WTC11 (cell line): ENCODE measurements at regions not wholly inside any gene's neighbourhood (a gene's known extent, or its start where the extent isn't known, plus 50 kb on each side); places are given as distances from the start of the nearest gene placed in this dataset.

ENCODE experiments used
- ATAC-seq: fragments of 200-7000 bp; cut with Tn5 transposase; 2 replicates; pipeline ENCODE4 v1.10.0; 2021; ENCODE audit warnings: mild to moderate bottlenecking, moderate library complexity
- CTCF ChIA-PET: fragments of 300-600 bp; sonication (Branson Sonifier 250); formaldehyde crosslinking; loops from one replicate; lab custom pipeline; 2021; ENCODE audit warnings: antibody characterized with exemption; lab: Charles Lee
- POLR2A ChIA-PET: fragments of 350-600 bp; sonication (Branson Sonifier 250); formaldehyde crosslinking; loops from one replicate; lab custom pipeline; 2021; ENCODE audit warnings: antibody characterized with exemption; lab: Charles Lee
- DNase-seq: peaks from one replicate; pipeline ENCODE4 v3.0.0; 2021; ENCODE audit warnings: low spot score
- H3K27ac Mint-ChIP-seq: 2 replicates; pipeline ENCODE4 v1.8.0; 2021; ENCODE audit warnings: mixed read lengths
- H3K27me3 Mint-ChIP-seq: 2 replicates; pipeline ENCODE4 v1.8.0; 2021; ENCODE audit warnings: low read depth, mild to moderate bottlenecking, moderate library complexity, mixed read lengths
- H3K36me3 Mint-ChIP-seq: 2 replicates; pipeline ENCODE4 v1.8.0; 2021; ENCODE audit warnings: mixed read lengths
- H3K4me1 Mint-ChIP-seq: 2 replicates; pipeline ENCODE4 v1.8.0; 2022; ENCODE audit warnings: mixed read lengths
- H3K4me3 Mint-ChIP-seq: 2 replicates; pipeline ENCODE4 v1.8.0; 2021; ENCODE audit warnings: mild to moderate bottlenecking, moderate library complexity, mixed read lengths
- H3K9me3 Mint-ChIP-seq: 2 replicates; pipeline ENCODE4 v1.8.0; 2021; ENCODE audit warnings: mixed read lengths
- ATF2 ChIP-seq: sonication (generic); formaldehyde crosslinking; IDR thresholded peaks from 2 replicates; pipeline ENCODE4 v1.8.1; 2022; ENCODE audit warnings: low read depth, missing genetic modification reagents, borderline replicate concordance
- CREM ChIP-seq: sonication (generic); formaldehyde crosslinking; IDR thresholded peaks from 2 replicates; pipeline ENCODE4 v1.8.1; 2022; ENCODE audit warnings: mild to moderate bottlenecking, missing genetic modification reagents, moderate library complexity
- ELF4 ChIP-seq: sonication (generic); formaldehyde crosslinking; IDR thresholded peaks from 2 replicates; pipeline ENCODE4 v1.8.1; 2022; ENCODE audit warnings: low read depth, mild to moderate bottlenecking, moderate library complexity, missing genetic modification reagents
- FOXP1 ChIP-seq: sonication (generic); formaldehyde crosslinking; IDR thresholded peaks from 2 replicates; pipeline ENCODE4 v1.8.0; 2022; ENCODE audit warnings: missing genetic modification reagents, mild to moderate bottlenecking, moderate library complexity, borderline replicate concordance
- HMGA2 ChIP-seq: fragments of 250-450 bp; sonication (Bioruptor Pico); IDR thresholded peaks from 2 replicates; pipeline ENCODE4 v1.4.0; 2021; ENCODE audit warnings: mild to moderate bottlenecking, moderate library complexity
- IRF1 ChIP-seq: sonication (generic); formaldehyde crosslinking; IDR thresholded peaks from 2 replicates; pipeline ENCODE4 v1.8.0; 2023; ENCODE audit warnings: missing genetic modification reagents
- JUN ChIP-seq: sonication (generic); formaldehyde crosslinking; IDR thresholded peaks from 2 replicates; pipeline ENCODE4 v1.8.0; 2023; ENCODE audit warnings: mild to moderate bottlenecking, missing genetic modification reagents
- KAT7 ChIP-seq: sonication (generic); formaldehyde crosslinking; IDR thresholded peaks from 2 replicates; pipeline ENCODE4 v1.8.1; 2023; ENCODE audit warnings: missing genetic modification reagents, mild to moderate bottlenecking, borderline replicate concordance
- MAX ChIP-seq: sonication (generic); formaldehyde crosslinking; IDR thresholded peaks from 2 replicates; pipeline ENCODE4 v1.8.0; 2022; ENCODE audit warnings: mild to moderate bottlenecking, missing genetic modification reagents
- RORB ChIP-seq: fragments of 250-450 bp; sonication (Bioruptor Pico); IDR thresholded peaks from 2 replicates; pipeline ENCODE4 v1.9.0; 2021; ENCODE audit warnings: mild to moderate bottlenecking
- SMAD4 ChIP-seq: sonication (generic); formaldehyde crosslinking; IDR thresholded peaks from 2 replicates; pipeline ENCODE4 v1.8.0; 2022; ENCODE audit warnings: mild to moderate bottlenecking, missing genetic modification reagents
- SP1 ChIP-seq: sonication (generic); formaldehyde crosslinking; conservative IDR thresholded peaks from 2 replicates; pipeline ENCODE4 v1.8.1; 2022; ENCODE audit warnings: missing genetic modification reagents
- STAT6 ChIP-seq: sonication (generic); formaldehyde crosslinking; conservative IDR thresholded peaks from 2 replicates; pipeline ENCODE4 v1.8.1; 2023; ENCODE audit warnings: mild to moderate bottlenecking, low read depth, missing genetic modification reagents, moderate library complexity
- TEAD4 ChIP-seq: sonication (generic); formaldehyde crosslinking; IDR thresholded peaks from 2 replicates; pipeline ENCODE4 v1.8.0; 2022; ENCODE audit warnings: mild to moderate bottlenecking, missing genetic modification reagents
- ZBTB43 ChIP-seq: sonication (generic); formaldehyde crosslinking; IDR thresholded peaks from 2 replicates; pipeline ENCODE4 v1.8.1; 2023; ENCODE audit warnings: mild to moderate bottlenecking, missing genetic modification reagents
- ZMAT4 ChIP-seq: fragments of 250-450 bp; sonication (Bioruptor Pico); IDR thresholded peaks from 2 replicates; pipeline ENCODE4 v1.9.0; 2021; ENCODE audit warnings: mild to moderate bottlenecking
- ZNF121 ChIP-seq: sonication (generic); formaldehyde crosslinking; IDR thresholded peaks from 2 replicates; pipeline ENCODE4 v1.8.0; 2023; ENCODE audit warnings: missing genetic modification reagents
- ZNF138 ChIP-seq: sonication (generic); formaldehyde crosslinking; conservative IDR thresholded peaks from 2 replicates; pipeline ENCODE4 v1.8.1; 2022; ENCODE audit warnings: mild to moderate bottlenecking, moderate library complexity, missing genetic modification reagents
- ZNF532 ChIP-seq: fragments of 250-450 bp; sonication (Bioruptor Pico); IDR thresholded peaks from 2 replicates; pipeline ENCODE4 v1.9.0; 2021; ENCODE audit warnings: mild to moderate bottlenecking, borderline replicate concordance
- ZSCAN18 ChIP-seq: fragments of 250-450 bp; sonication (Bioruptor Pico); IDR thresholded peaks from 2 replicates; pipeline ENCODE4 v2.1.2; 2022; ENCODE audit warnings: mild to moderate bottlenecking, moderate library complexity

- TF ChIP-seq STAT6 (CRISPR knock-in tag) = no peak
Observed at GRCh38 chr3:28673446-28673845, 324.8 kb upstream of the AZI2 start (continued).

GRCh38 chr3:28674212-28674611 lies 325.6 kb upstream of the AZI2 start:
- ChIA-PET CTCF (no interaction called here), POLR2A (no interaction called here)
- DNase-seq = no peak
- TF ChIP-seq CREM (CRISPR knock-in tag) = no peak
- TF ChIP-seq ZNF121 (CRISPR knock-in tag) = no peak
- TF ChIP-seq STAT6 (CRISPR knock-in tag) = no peak
- no peak for TF ChIP-seq ZSCAN18 (CRISPR knock-in tag)
- TF ChIP-seq ZNF532 = no peak
- no peak for TF ChIP-seq MAX
- no peak for TF ChIP-seq FOXP1 (CRISPR knock-in tag)
- TF ChIP-seq HMGA2 (CRISPR knock-in tag) = no peak
- no peak for TF ChIP-seq JUN
- TF ChIP-seq SMAD4 (CRISPR knock-in tag) = no peak
- TF ChIP-seq KAT7 = no peak
- no peak for TF ChIP-seq ELF4
- no peak for TF ChIP-seq IRF1 (CRISPR knock-in tag)
- no peak for TF ChIP-seq ZMAT4
- TF ChIP-seq ZNF138 (CRISPR knock-in tag) = no peak
- TF ChIP-seq RORB = no peak
- TF ChIP-seq ATF2 = no peak
- no peak for TF ChIP-seq SP1 (CRISPR knock-in tag)
- no peak for TF ChIP-seq ZBTB43 (CRISPR knock-in tag)
- no peak for TF ChIP-seq TEAD4 (CRISPR knock-in tag)
- Mint-ChIP-seq H3K4me3 (no peak overlapping the region), H3K27ac (no peak overlapping the region), H3K9me3 (peaks cover 11% of the 10 kb centered on the region; the same call in 1 of the 2 replicates), H3K4me1 (peaks cover 34% of the 10 kb centered on the region), H3K36me3 (no peaks in the 10 kb centered on the region), H3K27me3 (no peaks in the 10 kb centered on the region)
- ATAC-seq = no peak
